Vagina (tissue), 2 donors: ENCODE measurements at regions not wholly inside any gene's neighbourhood (a gene's known extent, or its start where the extent isn't known, plus 50 kb on each side); places are given as distances from the start of the nearest gene placed in this dataset.

Source experiments
- DNase-seq, 2 donors: peaks; one replicate each; pipeline ENCODE4 v3.0.0-alpha.2; 2017; ENCODE audit errors: extremely low spot score in 2 of 2
- H3K27ac ChIP-seq: fragments of 200-600 bp; sonication (generic); one replicate; pipeline ENCODE4 v1.5.1; 2019
- H3K27me3 ChIP-seq: fragments of 200-600 bp; sonication (generic); one replicate; pipeline ENCODE4 v1.5.1; 2019
- H3K36me3 ChIP-seq, 2 donors: fragments of 200-600 bp; sonication (generic); one replicate each; pipeline ENCODE4 v1.5.1; 2017 to 2019
- H3K4me1 ChIP-seq: fragments of 200-600 bp; sonication (generic); one replicate; pipeline ENCODE4 v1.5.1; 2019
- H3K4me3 ChIP-seq, 2 donors: fragments of 200-600 bp; sonication (generic); 1 replicate in 1 of 2; 2 replicates in 1 of 2; pipeline ENCODE4 v1.5.1; 2016 to 2019
- H3K9me3 ChIP-seq: fragments of 200-600 bp; sonication (generic); one replicate; pipeline ENCODE4 v1.5.1; 2019
- POLR2A ChIP-seq, 2 donors: fragments of 450-650 bp; IDR thresholded peaks; one replicate each; pipeline ENCODE4 v1.6.1; 2017; ENCODE audit warnings: antibody characterized with exemption in 2 of 2, mild to moderate bottlenecking in 2 of 2, moderate library complexity in 2 of 2
- POLR2AphosphoS5 ChIP-seq, 2 donors: sonication (generic); formaldehyde crosslinking; IDR thresholded peaks; one replicate each; pipeline ENCODE4 v1.9.0; 2017; ENCODE audit warnings: antibody characterized with exemption in 2 of 2, mild to moderate bottlenecking in 2 of 2, low read depth in 1 of 2; ENCODE audit not compliant: insufficient read depth in 1 of 2
- intact Hi-C: fragments of 100-400 bp; cut with DNase I; formaldehyde crosslinking; loops from one replicate; pipeline ENCODE4 v1.15.1; 2023
- TF ChIP-seq, protein P1 (sequence below), 3 experiments: fragments of 450-650 bp in 2 of 3; fragments of 200-600 bp in 1 of 3; sonication (generic) in 1 of 3; IDR thresholded peaks; one replicate each; pipeline ENCODE4 v1.5.1; 2017 to 2019; ENCODE audit warnings: antibody characterized with exemption in 3 of 3, mild to moderate bottlenecking in 2 of 3, moderate library complexity in 2 of 3

DNA sequence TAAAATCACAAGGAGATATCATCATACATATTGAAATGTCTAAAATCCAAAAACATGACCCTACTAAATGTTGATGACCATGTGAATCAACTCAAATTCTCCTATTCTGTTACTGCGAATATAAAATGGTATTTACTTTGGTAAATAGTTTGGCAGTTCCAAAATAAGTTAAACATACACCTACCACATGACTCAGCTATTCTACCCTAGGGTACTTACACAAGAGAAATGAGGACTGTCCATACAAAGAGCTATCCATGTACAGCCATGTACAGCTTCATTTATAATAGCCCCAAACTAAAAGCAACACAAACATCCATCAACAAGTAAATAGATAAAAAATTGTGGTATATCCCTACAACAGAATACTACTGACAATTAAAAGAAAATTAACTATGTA is 346.1 kb upstream of the TENM4 start:
- intact Hi-C loops: no loop called here

DNA sequence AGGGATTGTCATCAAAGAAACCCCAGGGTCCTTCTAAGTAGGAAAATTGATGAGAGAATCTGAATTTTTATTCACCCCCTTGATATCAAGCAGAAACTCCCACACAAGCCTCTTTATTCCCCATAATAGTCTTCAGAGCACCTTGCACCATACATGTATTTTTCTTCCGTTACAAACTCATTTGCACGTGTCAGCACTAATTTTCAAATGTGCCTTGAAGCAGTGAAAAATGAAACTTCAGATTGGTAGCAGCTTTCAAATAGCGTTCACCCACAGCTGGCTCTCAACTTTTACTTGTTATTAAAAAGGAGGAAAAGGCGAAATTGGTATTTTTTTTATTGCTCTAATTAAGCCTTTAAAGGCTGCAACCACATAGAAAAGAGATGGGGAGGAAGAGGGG is 343.0 kb upstream of the TENM4 start:
- DNase-seq: no peak
- H3K4me1 ChIP-seq: no peaks in the 10 kb centered on the region
- H3K9me3 ChIP-seq: no peaks in the 10 kb centered on the region
- no peak for TF ChIP-seq POLR2A (IDR thresholded peaks at IDR 0.05)
- no peak for TF ChIP-seq POLR2AphosphoS5 (IDR thresholded peaks at IDR 0.05; ENCODE audit: insufficient read depth in 1 of 2, low read depth in 1 of 2)
- TF ChIP-seq, protein P1, sequence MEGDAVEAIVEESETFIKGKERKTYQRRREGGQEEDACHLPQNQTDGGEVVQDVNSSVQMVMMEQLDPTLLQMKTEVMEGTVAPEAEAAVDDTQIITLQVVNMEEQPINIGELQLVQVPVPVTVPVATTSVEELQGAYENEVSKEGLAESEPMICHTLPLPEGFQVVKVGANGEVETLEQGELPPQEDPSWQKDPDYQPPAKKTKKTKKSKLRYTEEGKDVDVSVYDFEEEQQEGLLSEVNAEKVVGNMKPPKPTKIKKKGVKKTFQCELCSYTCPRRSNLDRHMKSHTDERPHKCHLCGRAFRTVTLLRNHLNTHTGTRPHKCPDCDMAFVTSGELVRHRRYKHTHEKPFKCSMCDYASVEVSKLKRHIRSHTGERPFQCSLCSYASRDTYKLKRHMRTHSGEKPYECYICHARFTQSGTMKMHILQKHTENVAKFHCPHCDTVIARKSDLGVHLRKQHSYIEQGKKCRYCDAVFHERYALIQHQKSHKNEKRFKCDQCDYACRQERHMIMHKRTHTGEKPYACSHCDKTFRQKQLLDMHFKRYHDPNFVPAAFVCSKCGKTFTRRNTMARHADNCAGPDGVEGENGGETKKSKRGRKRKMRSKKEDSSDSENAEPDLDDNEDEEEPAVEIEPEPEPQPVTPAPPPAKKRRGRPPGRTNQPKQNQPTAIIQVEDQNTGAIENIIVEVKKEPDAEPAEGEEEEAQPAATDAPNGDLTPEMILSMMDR (IDR thresholded peaks at IDR 0.05): no peak
- no peak overlapping the region for H3K27ac ChIP-seq
- no peaks in the 10 kb centered on the region for H3K36me3 ChIP-seq
- intact Hi-C loops: no loop called here
- no peaks in the 10 kb centered on the region for H3K27me3 ChIP-seq
- H3K4me3 ChIP-seq: no peak overlapping the region

More for the DNA sequence above, 346.1 kb upstream of the TENM4 start:
- H3K27me3 ChIP-seq: no peaks in the 10 kb centered on the region
- no peaks in the 10 kb centered on the region for H3K36me3 ChIP-seq
- TF ChIP-seq POLR2A (IDR thresholded peaks at IDR 0.05) (no peak), POLR2AphosphoS5 (IDR thresholded peaks at IDR 0.05; ENCODE audit: insufficient read depth in 1 of 2, low read depth in 1 of 2) (no peak)
- TF ChIP-seq, protein P1 (IDR thresholded peaks at IDR 0.05): no peak
- no peak overlapping the region for H3K27ac ChIP-seq
- no peaks in the 10 kb centered on the region for H3K4me1 ChIP-seq
- DNase-seq: no peak
- H3K9me3 ChIP-seq: no peaks in the 10 kb centered on the region
- H3K4me3 ChIP-seq: no peak overlapping the region

DNA sequence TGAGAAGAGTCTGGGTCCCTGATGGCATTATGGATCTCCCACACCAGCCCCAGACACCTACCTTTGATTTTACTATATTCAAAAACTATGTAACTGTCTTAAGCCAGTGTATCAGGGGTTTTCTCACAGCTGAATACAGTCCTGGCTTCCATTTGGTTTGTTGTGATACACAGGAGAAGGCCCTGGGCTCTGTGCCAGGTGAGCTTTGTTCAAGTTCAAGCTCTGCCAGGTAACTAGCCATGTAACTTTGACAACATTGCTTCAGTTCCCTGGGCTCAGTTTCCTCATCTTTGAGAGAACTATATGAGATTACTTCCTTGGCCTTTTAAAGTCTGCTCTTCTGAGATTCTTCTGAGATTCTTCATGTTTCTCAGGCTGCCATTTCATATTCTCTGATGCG is 327.5 kb upstream of the TENM4 start:
- DNase-seq: no peak

DNA sequence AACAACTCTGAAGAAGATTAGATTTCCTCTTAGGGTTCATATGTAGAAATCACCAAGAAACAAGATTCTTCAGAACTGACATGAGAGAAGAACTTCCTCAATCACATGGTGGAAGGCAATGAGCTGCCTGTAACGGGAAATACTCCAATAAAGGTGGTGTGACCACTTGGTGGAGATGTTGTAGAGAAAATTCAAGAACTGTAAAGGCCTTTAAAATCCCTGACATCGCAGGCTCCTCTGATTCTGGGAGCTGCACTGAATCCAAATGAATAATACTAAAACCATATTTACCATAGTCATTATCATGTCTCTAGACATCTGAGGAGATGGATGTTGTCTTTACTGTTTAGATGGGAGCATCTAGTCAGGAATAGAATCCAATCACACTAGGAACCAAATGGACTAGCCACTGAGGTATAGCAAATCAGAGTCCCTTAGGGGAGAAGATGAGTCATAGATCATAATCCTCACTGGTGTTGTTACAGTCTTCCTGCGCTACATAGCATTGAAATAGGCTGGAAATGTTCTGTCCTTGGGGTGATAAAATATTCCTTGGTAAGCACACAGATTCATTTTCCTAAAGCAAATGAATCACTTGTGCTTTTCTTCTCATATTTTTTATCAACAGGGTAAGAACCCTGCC is 321.6 kb upstream of the TENM4 start:
- no peak for DNase-seq
- TF ChIP-seq POLR2AphosphoS5 (IDR thresholded peaks at IDR 0.05; ENCODE audit: insufficient read depth in 1 of 2, low read depth in 1 of 2) (no peak), POLR2A (IDR thresholded peaks at IDR 0.05) (no peak)
- TF ChIP-seq, protein P1 (IDR thresholded peaks at IDR 0.05): no peak
- Histone ChIP-seq H3K27ac (no peak overlapping the region), H3K4me3 (no peak overlapping the region), H3K27me3 (no peaks in the 10 kb centered on the region), H3K9me3 (no peaks in the 10 kb centered on the region), H3K36me3 (no peaks in the 10 kb centered on the region), H3K4me1 (no peaks in the 10 kb centered on the region)
- intact Hi-C loops: no loop called here

More for the DNA sequence above, 327.5 kb upstream of the TENM4 start:
- Histone ChIP-seq H3K4me1 (no peaks in the 10 kb centered on the region), H3K36me3 (no peaks in the 10 kb centered on the region), H3K27ac (no peak overlapping the region), H3K27me3 (no peaks in the 10 kb centered on the region), H3K4me3 (no peak overlapping the region), H3K9me3 (no peaks in the 10 kb centered on the region)
- no peak for TF ChIP-seq POLR2AphosphoS5 (IDR thresholded peaks at IDR 0.05; ENCODE audit: insufficient read depth in 1 of 2, low read depth in 1 of 2)
- TF ChIP-seq POLR2A (IDR thresholded peaks at IDR 0.05): no peak
- TF ChIP-seq, protein P1 (IDR thresholded peaks at IDR 0.05): no peak
- intact Hi-C loops: no loop called here

DNA sequence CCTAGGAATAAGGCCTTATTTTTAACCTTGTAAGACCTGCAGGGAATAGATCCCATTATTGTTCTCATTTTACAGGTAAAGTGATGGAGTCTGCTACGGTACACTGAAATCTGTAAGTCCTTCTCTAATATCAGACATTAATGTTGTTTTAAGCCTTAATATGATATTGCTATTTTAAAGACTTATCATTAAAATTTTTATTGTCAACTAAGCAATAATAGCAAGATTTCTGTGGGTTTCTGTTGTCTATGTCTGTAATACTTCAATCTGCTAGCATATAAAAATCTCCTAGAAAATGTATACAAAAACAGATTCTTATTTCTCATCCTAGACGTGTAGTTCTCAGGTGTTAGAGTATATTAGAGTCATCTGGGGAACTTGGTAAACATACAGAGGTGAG is 317.5 kb upstream of the TENM4 start:
- intact Hi-C loops: no loop called here
- H3K36me3 ChIP-seq: no peaks in the 10 kb centered on the region
- no peaks in the 10 kb centered on the region for H3K4me1 ChIP-seq
- H3K27me3 ChIP-seq: no peaks in the 10 kb centered on the region
- H3K9me3 ChIP-seq: no peaks in the 10 kb centered on the region
- TF ChIP-seq POLR2AphosphoS5 (IDR thresholded peaks at IDR 0.05; ENCODE audit: insufficient read depth in 1 of 2, low read depth in 1 of 2) (no peak), POLR2A (IDR thresholded peaks at IDR 0.05) (no peak)
- TF ChIP-seq, protein P1 (IDR thresholded peaks at IDR 0.05): no peak
- no peak for DNase-seq
- no peak overlapping the region for H3K4me3 ChIP-seq
- H3K27ac ChIP-seq: no peak overlapping the region
